Endodermal cell (in vitro differentiated cells): ENCODE measurements at regions not wholly inside any gene's neighbourhood (a gene's known extent, or its start where the extent isn't known, plus 50 kb on each side); places are given as distances from the start of the nearest gene placed in this dataset.

Experiments used
- DNase-seq: peaks from one replicate; pipeline ENCODE4 v3.0.0-alpha.2; 2017
- H3K27ac ChIP-seq: 2 replicates; pipeline ENCODE4 v1.5.1; 2013; ENCODE audit warnings: mild to moderate bottlenecking, low read depth, low read length, moderate library complexity
- H3K27me3 ChIP-seq: 2 replicates; pipeline ENCODE4 v1.6.1; 2013; ENCODE audit warnings: mild to moderate bottlenecking, low read length, moderate library complexity; ENCODE audit not compliant: insufficient read depth, control insufficient read depth, poor library complexity, severe bottlenecking
- H3K36me3 ChIP-seq: 2 replicates; pipeline ENCODE4 v1.7.0; 2013; ENCODE audit warnings: mild to moderate bottlenecking, low read length, moderate library complexity; ENCODE audit not compliant: control insufficient read depth, insufficient read depth
- H3K4me1 ChIP-seq: one replicate; pipeline ENCODE4 v1.7.0; 2013; ENCODE audit warnings: low read length; ENCODE audit not compliant: control insufficient read depth, insufficient read depth
- H3K4me3 ChIP-seq: 2 replicates; pipeline ENCODE4 v1.5.1; 2013; ENCODE audit warnings: mild to moderate bottlenecking, low read length, moderate library complexity
- H3K9ac ChIP-seq: 2 replicates; pipeline ENCODE4 v1.6.1; 2013; ENCODE audit warnings: mild to moderate bottlenecking, low read length, moderate library complexity; ENCODE audit not compliant: poor library complexity, severe bottlenecking; ENCODE audit errors: extremely low read depth
- H3K9me3 ChIP-seq: 2 replicates; pipeline ENCODE4 v1.6.1; 2013; ENCODE audit warnings: mild to moderate bottlenecking, low read length, moderate library complexity; ENCODE audit not compliant: control insufficient read depth
- H3K27ac Mint-ChIP-seq: 2 replicates; pipeline ENCODE4 v1.8.0; 2020; ENCODE audit warnings: mixed read lengths
- H3K27me3 Mint-ChIP-seq: 2 replicates; pipeline ENCODE4 v1.8.0; 2021; ENCODE audit warnings: mild to moderate bottlenecking, mixed read lengths; ENCODE audit not compliant: insufficient read depth
- H3K36me3 Mint-ChIP-seq: 2 replicates; pipeline ENCODE4 v1.8.0; 2020; ENCODE audit warnings: low read depth, mixed read lengths
- H3K4me1 Mint-ChIP-seq: 2 replicates; pipeline ENCODE4 v1.8.0; 2020; ENCODE audit warnings: mixed read lengths
- H3K4me3 Mint-ChIP-seq: 2 replicates; pipeline ENCODE4 v1.8.0; 2020; ENCODE audit warnings: mild to moderate bottlenecking, moderate library complexity, mixed read lengths
- H3K9me3 Mint-ChIP-seq: 2 replicates; pipeline ENCODE4 v1.8.0; 2020; ENCODE audit warnings: mild to moderate bottlenecking, mixed read lengths
- WGBS, 2 experiments: methylation state at CpG; one replicate each; pipeline versions ENCODE4 v1.1.5 to v1.1.7; 2013; ENCODE audit warnings: missing lambda C conversion rate in 2 of 2, mixed read lengths in 1 of 2; ENCODE audit not compliant: insufficient coverage in 1 of 2, insufficient read length in 1 of 2; 5-methylcytosine and 5-hydroxymethylcytosine counted together
- TF ChIP-seq, protein P1 (sequence below): fragments of 200-600 bp; sonication (generic); conservative IDR thresholded peaks from 2 replicates; pipeline ENCODE4 v1.5.0; 2021; ENCODE audit warnings: antibody characterized with exemption, mild to moderate bottlenecking

- 89 to 90% methylated on average over 1 of the region's 1 CpG for WGBS, 2 experiments
- Mint-ChIP-seq H3K4me1 (peaks cover 5% of the 10 kb centered on the region), H3K27ac (no peak overlapping the region), H3K27me3 (no peaks in the 10 kb centered on the region), H3K36me3 (no peaks in the 10 kb centered on the region), H3K9me3 (peaks cover 10% of the 10 kb centered on the region), H3K4me3 (no peak overlapping the region)
- Histone ChIP-seq H3K27ac (no peak overlapping the region), H3K9ac (no peak overlapping the region), H3K4me3 (no peak overlapping the region), H3K27me3 (no peaks in the 10 kb centered on the region), H3K4me1 (no peaks in the 10 kb centered on the region), H3K36me3 (no peaks in the 10 kb centered on the region), H3K9me3 (no peaks in the 10 kb centered on the region)
- TF ChIP-seq, protein P1, sequence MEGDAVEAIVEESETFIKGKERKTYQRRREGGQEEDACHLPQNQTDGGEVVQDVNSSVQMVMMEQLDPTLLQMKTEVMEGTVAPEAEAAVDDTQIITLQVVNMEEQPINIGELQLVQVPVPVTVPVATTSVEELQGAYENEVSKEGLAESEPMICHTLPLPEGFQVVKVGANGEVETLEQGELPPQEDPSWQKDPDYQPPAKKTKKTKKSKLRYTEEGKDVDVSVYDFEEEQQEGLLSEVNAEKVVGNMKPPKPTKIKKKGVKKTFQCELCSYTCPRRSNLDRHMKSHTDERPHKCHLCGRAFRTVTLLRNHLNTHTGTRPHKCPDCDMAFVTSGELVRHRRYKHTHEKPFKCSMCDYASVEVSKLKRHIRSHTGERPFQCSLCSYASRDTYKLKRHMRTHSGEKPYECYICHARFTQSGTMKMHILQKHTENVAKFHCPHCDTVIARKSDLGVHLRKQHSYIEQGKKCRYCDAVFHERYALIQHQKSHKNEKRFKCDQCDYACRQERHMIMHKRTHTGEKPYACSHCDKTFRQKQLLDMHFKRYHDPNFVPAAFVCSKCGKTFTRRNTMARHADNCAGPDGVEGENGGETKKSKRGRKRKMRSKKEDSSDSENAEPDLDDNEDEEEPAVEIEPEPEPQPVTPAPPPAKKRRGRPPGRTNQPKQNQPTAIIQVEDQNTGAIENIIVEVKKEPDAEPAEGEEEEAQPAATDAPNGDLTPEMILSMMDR, result no peak
- DNase-seq, result no peak
Observed at GRCh38 chr18:33817096-33817495, 239.1 kb downstream of the ASXL3 start.

GRCh38 chr18:33814546-33814945, 236.5 kb downstream of the ASXL3 start:
- Mint-ChIP-seq H3K36me3 (no peaks in the 10 kb centered on the region), H3K4me3 (no peak overlapping the region), H3K27me3 (no peaks in the 10 kb centered on the region), H3K9me3 (peaks cover 6% of the 10 kb centered on the region), H3K4me1 (no peaks in the 10 kb centered on the region), H3K27ac (no peak overlapping the region)
- TF ChIP-seq, protein P1, result no peak
- DNase-seq, result no peak
- no peaks in the 10 kb centered on the region for H3K27me3 ChIP-seq
- H3K27ac ChIP-seq, result no peak overlapping the region
- no peak overlapping the region for H3K9ac ChIP-seq
- no peaks in the 10 kb centered on the region for H3K36me3 ChIP-seq
- no peak overlapping the region for H3K4me3 ChIP-seq
- no peaks in the 10 kb centered on the region for H3K9me3 ChIP-seq
- no peaks in the 10 kb centered on the region for H3K4me1 ChIP-seq

DNA sequence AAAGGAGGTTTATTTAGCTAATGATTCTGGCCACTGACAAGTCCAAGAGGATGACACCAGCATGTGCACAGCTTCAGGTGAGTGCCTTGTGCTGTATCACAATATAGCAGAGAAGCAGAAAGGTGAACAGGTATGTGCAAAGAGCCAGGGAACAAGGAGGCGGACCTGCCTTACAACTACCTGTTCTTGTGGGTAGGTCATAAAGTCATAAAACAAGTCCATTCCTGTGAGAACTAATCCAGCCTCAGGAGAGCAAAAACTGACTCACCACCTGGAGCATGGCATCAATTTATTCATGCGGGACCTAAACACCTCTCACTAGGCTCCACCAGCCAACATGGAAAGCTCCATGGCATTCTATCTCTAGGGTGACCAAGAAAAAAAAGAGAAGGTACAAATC, 234.2 kb downstream of the ASXL3 start:
- Mint-ChIP-seq H3K9me3 (no peaks in the 10 kb centered on the region), H3K36me3 (no peaks in the 10 kb centered on the region), H3K4me3 (no peak overlapping the region), H3K4me1 (no peaks in the 10 kb centered on the region), H3K27me3 (no peaks in the 10 kb centered on the region), H3K27ac (no peak overlapping the region)
- H3K4me1 ChIP-seq, result no peaks in the 10 kb centered on the region
- H3K27ac ChIP-seq, result no peak overlapping the region
- 80% methylated on average over 2 of the region's 2 CpGs; no CpG with 5 or more reads in 1 of the 2 experiments for WGBS, 2 experiments
- no peaks in the 10 kb centered on the region for H3K36me3 ChIP-seq
- no peak for DNase-seq
- H3K4me3 ChIP-seq, result no peak overlapping the region
- H3K27me3 ChIP-seq, result no peaks in the 10 kb centered on the region
- H3K9ac ChIP-seq, result no peak overlapping the region
- no peaks in the 10 kb centered on the region for H3K9me3 ChIP-seq
- TF ChIP-seq, protein P1, result no peak
